Superior temporal gyrus (tissue), 1 donor: ENCODE measurements at regions not wholly inside any gene's neighbourhood (a gene's known extent, or its start where the extent isn't known, plus 50 kb on each side); places are given as distances from the start of the nearest gene placed in this dataset.
A peak's percentile ranks its signal among the peaks of the same experiment; 100 is the strongest.

Experiments used
- DNase-seq: peaks from one replicate; pipeline ENCODE4 v3.0.0-alpha.2; 2016; ENCODE audit errors: extremely low spot score

DNA sequence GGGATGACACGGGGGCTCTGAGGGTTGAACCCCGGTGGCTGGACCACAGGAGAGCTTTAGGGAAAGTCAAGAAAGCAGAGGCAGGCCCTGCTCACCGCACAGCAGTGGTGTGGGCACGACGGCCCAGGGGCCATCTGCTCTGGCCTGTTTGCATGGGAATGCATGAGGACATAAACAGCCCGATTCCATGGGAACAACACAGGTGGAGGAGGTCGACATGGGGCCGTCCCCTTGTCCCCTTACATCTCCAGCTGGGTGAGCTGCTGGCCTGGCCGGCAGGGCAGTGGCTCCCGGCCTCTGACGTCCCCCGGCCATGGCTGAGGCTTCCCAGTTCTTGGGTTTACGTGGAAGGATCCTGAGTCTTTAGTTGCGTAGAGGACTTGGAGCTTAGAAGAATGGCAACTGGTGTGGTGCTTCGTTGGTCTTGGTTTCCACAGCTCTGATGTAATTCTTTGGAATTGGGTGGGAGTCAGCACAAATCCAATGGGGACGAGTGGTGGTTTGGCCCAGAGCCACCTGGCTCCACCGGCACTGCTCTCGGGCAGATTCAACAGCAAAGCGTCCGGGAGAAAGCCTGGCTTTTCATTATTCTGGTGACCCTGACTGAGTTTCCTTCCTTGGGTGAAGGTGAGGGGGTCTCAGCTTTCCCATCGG is 98.3 kb upstream of the HDAC4 start:
- DNase-seq = no peak

DNA sequence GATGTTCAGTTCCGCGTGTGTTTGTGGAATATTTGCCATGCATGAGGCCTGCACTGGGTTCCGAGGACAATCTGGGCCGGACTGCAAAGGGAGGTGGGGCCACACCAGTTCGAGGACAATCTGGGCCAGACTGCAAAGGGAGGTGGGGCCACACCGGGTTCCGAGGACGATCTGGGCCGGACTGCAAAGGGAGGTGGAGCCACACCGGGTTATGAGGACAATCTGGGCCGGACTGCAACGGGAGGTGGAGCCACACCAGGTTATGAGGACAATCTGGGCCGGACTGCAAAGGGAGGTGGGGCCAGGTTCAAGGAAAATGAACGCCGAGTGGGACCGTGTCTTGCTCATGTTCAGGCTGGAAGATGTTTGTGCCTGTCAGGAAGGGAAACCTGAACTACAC is 97.8 kb upstream of the HDAC4 start:
- no peak for DNase-seq

GRCh38 chr2:239496700-239497099 is 95.9 kb upstream of the HDAC4 start:
- DNase-seq = no peak

GRCh38 chr2:239495791-239496233 is 95.0 kb upstream of the HDAC4 start:
- peak; percentile 24 for DNase-seq

DNA sequence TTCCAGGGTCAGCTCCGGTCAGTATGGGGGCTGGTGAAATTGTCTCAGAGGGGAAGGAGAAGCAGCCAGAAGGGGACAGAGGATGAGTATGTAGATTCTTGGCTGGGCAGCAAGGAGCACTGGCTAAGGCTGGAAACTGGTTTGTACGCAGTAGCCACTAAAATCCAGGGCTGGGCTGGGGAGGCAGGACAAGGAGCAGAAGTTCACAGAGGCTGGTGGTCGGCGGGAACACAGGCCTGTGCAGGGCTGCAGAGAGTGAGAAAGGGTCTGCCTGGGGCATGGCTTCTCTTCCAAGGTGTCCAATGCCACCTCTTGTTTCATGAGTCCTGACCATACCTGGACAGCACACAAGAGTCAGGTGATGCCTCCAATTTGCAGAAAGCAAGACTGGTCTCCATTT is 94.4 kb upstream of the HDAC4 start:
- DNase-seq = no peak

GRCh38 chr2:239494578-239494977 is 93.8 kb upstream of the HDAC4 start:
- DNase-seq = no peak

- no peak for DNase-seq
These were observed 88.7 kb upstream of the HDAC4 start for GRCh38 chr2:239489481-239489880.

GRCh38 chr2:239488125-239488524 is 87.3 kb upstream of the HDAC4 start:
- no peak for DNase-seq

DNA sequence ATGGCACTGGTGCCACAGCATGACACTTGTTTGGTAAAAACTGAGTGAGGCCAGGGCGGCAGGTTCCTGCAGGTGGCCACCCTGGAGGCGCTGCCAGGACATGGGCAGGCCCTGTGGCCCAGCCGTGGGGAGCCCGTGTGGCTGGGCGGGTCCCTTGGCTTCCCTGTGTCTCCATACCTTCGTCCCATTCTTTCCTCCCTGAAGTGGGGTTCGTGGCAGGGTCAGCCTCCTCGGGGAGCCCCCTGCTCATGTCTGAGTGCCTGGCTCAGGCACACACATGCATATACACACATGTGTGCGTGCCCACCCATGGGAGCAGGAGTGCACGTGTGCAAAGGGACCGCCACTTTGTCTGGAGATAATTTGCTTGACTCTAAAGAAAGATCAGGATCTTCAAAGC is 86.5 kb upstream of the HDAC4 start:
- DNase-seq = no peak

DNA sequence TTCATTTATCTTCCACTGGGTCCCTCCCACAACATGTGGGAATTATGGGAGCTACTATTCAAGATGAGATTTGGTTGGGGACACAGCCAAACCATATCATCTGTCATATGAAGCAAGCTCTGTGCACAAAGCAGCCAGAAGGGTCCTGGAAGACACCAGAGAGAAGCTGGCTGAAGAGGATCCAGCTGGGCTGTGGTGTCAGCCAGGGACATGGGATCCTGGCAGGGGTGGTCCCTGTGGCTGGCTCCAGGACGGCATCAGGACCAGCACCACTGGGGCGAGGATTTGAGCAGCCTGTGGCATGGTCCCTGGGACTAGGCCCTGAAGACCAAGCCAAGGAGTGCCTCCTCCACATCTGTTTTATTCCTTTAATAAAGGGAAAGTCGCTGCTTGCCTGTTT is 84.8 kb upstream of the HDAC4 start:
- no peak for DNase-seq

- DNase-seq = no peak
These were observed 83.9 kb upstream of the HDAC4 start for GRCh38 chr2:239484571-239485355.

GRCh38 chr2:239482778-239483712 is 82.2 kb upstream of the HDAC4 start:
- no peak for DNase-seq

DNA sequence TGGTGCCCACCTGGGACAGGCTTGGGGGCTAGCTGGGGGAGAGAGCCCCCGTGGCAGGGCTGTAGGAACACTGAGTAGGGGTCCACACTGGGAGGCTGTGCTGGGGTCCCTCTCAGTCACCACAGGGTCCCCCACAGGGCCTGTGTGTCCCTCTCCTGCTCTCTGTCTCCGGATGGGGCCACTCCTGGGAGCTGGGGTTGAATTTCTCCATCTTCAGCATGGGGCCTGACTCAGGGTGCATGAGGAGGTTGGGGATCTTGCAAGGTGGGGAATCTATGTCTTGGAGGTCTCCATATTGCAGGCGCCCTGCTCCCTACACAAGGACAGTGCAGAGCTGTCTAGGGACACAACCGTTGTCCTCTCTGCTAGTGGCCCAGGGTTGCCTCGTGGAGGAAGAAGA is 78.7 kb upstream of the HDAC4 start:
- no peak for DNase-seq

DNA sequence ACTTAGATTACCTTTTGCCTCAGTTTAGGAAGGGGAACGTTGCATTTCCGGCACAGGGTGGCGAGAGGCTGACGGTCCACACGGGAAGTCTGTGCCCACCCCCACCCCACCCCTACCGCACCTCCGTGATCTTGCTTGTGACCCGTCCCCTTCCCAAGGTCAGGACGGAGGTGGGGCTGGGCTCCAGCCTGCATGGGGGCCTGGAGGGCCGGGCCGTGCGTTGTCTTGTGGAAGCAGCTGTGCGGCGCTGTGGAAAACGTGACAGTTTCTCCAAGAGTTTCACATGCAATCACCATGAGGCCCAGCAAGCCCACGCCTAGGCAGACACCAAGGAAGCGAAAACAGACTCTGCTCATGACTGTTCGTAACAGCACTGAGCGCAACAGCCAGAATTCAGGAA is 76.8 kb upstream of the HDAC4 start:
- no peak for DNase-seq

DNA sequence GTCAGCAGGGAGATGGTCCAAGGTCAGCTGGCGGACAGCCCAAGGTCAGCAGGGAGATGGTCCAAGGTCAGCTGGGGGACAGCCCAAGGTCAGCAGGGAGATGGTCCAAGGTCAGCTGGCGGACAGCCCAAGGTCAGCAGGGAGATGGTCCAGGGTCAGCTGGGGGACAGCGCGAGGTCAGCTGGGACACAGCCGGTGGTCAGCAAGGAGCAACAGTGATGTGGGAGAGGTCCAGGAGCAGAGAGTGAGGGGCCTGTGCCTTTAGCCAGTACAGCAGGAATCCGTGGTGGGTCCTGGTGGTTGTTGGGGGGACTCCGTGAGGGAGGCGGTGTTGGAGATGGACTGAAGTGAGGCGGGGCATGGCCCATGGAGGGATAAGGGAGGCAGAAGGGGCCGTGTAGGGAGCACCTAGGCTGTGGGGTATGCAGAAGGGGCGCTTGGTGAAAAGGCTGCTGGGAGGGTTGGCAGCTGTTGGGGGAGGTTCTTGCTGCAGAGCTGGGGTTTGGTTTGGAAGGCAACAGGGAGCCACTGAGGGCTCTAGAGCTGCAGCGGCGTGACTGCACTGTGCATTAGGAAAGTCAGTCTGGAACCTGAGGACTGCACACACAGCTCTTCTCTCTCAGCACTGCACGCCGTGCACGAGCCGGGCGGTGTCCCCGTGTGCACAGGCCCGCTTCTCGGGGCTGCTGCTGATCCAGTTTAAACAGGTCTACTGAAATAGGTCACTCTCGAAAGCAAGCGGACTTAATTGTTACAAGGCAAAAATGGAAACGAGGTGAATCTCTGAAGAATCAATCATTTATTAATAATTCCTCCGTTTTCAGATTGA is 76.2 kb upstream of the HDAC4 start:
- DNase-seq = no peak

DNA sequence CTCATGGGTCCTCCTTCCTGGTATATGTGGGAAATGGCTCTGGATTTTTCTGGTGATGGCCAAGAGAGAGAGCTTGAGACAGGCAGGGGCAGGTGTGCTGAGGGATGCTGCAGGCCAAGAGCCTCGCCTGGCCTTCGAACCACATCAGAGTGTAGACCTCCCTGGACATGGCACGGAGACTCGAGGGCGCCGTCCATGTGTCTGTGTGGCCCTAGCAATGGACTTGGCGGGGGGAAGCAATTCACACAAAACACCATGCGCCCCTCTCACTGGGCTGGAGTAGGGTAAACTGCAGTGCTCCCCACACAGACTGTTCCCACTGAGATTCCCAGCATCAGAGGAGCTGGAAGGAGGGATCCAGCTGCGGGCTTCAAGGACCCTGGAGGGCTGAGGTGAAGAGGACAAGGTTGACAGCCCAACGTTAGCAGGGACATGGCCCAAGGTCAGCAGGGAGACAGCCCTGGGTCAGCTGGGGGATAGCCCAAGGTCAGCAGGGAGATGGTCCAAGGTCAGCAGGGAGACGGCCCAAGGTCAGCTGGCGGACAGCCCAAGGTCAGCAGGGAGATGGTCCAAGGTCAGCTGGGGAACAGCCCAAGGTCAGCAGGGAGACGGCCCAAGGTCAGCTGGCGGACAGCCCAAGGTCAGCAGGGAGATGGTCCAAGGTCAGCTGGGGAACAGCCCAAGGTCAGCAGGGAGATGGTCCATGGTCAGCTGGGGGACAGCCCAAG is 75.4 kb upstream of the HDAC4 start:
- DNase-seq = no peak

DNA sequence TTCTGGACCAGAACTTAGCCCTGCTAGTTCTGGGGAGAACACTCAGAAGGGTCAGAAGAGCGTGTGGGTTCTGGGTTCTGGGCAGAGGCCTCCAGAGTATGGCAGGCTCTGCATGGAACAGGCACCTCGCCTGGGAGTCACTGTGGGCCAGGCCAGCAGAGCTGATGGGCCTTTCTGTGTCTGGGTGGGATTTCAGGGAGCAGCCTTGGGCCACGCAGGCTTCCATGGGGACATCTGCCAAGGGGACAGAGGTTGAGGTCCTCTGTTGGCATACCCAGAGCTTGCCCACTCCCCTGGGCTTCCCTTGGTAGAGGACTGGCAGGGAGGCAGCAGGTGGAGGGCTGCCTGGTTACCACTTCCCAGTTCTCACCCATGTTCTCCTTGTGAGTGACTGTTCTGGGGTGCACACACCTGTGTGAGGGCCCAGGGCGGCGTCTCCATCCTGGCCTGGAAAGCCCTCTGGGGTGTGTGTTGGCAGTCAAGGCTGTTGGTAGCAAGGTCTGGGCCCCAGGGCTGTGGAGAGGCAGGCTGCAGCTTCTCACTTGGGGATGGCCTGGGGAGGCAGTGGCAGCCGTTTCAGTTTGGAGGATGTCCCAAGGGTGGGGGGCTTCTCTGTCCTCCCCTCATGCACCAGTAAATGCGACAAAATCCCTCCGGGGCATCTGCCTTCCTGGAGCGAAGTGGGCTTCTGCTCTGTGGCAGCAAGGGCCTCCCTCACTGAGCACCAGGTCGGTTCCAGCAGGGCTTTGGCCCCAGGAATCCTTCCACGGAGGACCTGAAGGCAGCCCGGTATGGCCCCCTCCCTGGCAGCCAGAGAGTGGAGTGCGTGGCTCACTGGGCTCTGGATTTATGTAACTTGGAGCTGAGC is 74.6 kb upstream of the HDAC4 start:
- no peak for DNase-seq

DNA sequence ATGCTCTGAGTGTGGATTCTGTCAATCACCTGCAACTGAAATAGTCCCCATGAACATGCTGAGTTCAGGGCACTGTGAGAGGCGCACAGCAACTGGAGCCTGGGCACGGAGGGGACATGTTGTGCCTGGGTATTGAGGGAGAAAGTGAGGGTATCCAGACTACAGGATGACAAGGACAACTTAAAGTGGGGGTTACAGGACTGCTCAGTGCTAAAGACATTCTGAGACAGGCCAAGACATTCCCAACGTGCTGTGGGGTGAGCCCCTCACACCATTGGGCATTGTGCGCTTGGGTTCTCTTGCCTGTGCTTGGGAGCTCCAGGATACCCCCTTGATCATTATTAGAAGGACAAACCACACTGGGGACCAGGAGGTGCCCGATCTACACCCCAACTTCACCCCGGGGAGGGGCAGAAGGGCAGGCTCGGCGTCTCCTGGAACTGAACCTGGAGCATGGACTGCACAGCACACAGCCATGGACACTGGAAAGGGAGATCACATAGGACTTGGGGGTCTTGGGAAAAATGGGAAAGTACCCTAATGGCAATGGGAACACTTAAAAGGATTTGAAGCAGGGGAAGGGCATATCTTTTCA is 72.5 kb upstream of the HDAC4 start:
- DNase-seq = no peak

DNA sequence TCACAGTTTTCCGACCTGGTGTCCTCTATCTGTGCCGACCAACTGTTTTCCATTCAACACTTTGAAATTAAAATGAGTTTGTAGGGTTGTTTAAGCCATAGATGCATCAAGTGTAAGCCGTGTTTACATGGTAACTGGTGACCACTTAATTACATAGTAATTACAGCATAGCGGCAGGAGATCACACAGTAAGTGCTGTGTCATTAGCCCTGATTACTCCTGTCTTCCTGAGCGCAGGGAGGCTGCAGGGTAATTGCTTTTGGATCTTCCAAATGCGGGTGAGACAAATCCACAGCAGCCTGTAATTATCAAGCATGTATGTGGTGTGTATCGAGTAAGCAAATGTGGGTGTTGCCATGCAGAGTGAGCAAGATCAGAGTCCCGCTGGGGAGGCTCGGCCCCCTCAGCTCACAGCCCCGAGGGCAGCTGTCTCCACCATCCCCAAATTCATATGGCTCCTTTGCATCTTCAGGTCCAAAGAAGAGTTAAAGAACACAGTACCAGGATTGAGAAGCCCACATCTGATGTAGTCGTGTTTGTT is 71.5 kb upstream of the HDAC4 start:
- no peak for DNase-seq
